HPDE6-E6E7 (cell line): ENCODE measurements at regions not wholly inside any gene's neighbourhood (a gene's known extent, or its start where the extent isn't known, plus 50 kb on each side); places are given as distances from the start of the nearest gene placed in this dataset.
A peak's percentile ranks its signal among the peaks of the same experiment; 100 is the strongest.
"Not testable (repeated sequence)": the region's sequence is repeated elsewhere in the genome, so short reads cannot be mapped to it uniquely, and the experiment has no call there.

Experiments used
- DNase-seq: peaks from one replicate; pipeline ENCODE4 v3.0.0; 2011; ENCODE audit warnings: missing footprints; ENCODE audit errors: extremely low spot score

DNA sequence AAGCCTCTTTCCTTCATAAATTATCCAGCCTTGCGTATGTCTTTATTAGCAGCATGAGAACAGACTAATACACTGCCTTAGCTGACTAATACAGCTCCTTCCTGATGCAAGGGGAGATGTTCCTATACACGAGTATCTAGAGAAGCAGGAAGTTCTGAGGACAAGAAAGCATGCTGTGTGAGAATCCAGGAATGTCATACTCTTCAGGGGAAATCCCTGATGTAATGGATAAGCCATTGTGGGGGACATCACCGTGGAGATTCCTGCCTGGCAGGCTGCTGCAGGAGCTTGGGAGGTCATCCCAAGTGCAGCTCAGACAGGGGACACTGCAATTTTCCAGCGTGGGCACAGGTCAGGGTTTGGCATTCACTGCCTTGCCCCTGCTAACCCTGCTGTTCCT is 476.9 kb downstream of the NR2F2 start:
- DNase-seq, result no peak

DNA sequence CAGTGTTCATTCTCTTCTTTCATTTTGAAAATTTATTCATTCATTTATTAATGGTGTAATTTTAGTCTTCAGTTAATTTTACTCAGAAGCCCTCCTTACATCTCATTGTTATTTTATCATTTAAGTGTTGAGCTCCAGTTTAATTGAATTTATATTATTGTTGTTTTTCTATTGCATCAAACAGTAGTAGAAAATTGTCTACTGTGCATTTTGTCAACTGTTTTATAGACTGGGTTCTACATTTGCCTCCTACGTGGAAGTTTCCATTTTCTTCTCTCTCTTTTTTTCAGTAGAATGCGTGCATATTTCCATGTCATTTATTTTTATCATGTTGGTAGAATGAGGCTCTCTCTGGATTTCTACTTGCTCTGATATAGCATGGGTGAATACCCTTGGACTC is 487.4 kb downstream of the NR2F2 start:
- no peak for DNase-seq

DNA sequence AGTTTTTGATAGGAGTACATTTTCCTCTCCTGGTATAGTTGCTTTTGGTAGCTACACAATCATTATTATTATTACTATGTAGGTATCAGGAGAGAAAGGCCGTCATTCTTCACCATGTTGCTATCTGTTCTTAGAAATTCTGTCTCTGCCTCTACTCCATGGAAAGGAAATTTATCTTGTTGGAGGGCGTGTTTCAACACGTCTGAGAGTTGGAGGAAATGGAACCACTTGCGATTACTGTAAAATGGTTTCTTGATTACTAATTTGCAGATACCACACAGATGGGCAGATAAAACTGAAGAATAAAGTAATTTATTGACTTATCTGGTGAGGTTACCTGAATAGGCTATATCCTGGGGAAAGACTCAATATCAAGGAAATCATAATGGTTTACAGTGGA is 488.4 kb downstream of the NR2F2 start:
- no peak for DNase-seq

DNA sequence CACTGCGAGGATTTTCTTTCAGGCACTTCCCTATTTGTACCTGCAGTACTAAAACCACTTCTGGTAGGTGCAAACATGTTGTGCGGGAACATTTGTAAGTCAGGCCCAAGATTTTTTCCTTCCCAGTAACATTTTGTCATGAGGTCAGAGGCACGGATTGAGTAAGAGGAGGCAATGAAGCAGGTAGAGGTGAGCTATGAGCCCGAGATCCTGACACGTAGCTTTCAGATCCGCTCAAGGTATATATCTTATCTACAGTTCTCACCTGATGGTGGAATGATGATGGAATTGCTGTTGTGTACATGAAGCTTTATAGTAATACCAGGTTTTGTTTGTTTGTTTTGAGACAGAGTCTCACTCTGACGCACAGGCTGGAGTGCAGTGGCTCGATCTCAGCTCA is 497.5 kb downstream of the NR2F2 start:
- DNase-seq, result no peak

DNA sequence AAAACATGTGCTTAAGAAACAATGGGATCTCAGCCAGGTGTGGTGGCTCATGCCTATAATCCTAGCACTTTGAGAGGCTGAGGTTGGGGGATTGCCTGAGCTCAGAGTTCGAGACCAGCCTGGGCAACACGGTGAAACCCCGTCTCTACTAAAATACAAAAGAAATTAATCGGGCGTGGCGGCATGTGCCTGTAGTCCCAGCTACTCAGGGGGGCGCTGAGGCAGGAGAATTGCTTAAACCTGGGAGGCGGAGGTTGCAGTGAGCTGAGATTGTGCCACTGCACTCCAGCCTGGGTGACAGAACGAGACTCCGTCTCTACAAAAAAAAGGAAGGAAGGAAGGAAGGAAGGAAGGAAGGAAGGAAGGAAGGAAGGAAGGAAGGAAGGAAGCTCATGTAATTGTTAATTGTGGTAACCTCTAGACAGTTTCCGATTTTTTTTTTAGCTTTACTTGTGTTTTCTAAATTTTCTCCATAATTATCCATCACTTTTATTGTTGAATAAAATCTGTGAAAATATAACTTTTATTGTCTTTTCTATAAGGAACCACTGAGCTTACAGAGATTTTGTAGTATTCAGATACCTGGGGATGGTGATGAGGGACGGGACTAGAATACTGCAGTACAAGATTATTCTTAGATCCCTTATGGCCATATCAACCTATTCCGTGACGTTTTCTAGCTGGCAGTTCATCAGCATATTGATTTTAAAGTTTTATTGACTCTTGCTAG is 506.9 kb downstream of the NR2F2 start:
- DNase-seq, result no peak

DNA sequence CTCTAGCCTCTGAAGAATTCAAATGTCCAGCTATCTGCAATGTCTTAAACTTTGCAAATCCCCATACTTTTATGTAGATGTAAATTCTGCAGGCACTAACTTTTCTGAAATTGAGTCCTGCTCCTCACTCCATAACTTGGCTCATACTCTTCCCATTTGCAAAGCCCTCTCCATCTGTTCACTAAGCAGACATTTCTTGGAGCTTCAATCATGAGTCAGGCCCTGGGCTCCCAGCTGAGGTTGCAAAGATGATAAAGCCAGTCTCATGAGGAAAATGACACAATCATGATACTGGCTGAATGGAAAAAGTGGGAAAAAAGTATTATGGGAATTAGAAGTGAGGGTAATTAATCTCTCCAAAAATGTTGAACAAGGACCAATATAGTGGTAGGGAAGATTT is 507.6 kb downstream of the NR2F2 start:
- no peak for DNase-seq

DNA sequence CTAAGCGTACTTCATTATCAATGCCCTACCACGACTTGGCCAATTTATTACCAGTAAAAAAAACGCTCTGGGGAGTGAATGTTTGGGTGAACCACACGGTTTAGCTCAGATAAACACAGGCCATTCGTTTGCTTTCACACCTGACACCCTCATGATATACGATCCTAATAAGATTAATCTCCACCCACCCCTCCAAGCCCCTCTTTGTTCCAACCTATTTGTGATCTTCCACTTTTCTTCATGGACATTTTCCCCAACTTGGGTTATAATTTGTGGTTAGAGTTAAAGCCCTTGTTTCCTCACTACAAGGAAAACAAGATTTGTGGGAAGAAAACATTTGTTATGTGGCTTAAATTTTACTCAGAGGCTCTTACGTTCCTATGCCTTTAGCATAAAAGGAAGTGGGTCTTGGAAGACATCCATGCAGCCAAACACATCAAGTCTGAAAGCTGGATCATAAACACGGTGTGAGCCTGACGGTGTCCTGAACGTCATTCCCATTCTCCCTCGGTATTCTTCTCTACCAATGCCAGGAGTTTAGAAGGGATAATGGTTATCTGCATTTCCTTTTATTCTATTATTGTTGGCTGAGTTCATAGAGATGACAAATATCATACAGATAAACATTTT is 518.9 kb downstream of the NR2F2 start:
- no peak for DNase-seq

DNA sequence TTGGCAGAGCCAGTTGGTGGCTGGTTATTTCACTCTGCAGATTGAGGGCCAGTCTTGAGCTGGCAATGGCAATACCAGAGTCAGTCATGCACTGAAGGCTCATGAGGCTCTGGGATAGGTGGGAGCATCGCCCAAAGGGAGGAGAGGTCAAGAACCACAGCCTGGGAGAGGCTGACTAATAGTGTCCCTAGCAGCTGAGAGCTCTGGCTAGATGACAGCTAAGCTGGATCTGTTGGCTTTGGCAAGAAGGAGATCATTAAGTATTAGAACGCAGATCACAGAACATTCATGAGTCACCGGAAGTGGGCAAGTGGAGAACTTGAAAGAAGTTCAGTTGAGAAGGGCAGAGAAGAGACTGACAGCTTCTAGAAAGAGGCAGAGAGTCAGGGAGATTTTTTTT is 521.1 kb downstream of the NR2F2 start:
- DNase-seq, result no peak

DNA sequence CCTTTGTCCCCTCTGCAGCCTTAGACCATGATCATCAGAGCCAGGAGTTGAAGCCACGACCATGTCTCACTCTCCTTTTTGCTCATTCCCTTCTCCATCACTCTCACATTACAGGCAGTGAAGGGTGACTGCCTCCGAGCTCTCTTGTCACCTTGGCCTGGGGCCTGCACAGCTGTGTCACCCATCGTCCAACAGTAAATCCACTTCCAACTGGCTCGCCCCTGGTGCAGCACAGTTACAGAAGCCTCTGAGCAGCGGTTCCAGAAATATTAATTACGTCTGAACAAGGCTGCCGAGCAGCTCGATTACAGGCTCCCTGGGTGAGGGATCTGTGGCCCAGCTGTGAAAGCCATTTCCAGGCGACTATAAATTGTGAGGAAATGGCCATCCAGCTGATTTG is 528.2 kb downstream of the NR2F2 start:
- no peak for DNase-seq

DNA sequence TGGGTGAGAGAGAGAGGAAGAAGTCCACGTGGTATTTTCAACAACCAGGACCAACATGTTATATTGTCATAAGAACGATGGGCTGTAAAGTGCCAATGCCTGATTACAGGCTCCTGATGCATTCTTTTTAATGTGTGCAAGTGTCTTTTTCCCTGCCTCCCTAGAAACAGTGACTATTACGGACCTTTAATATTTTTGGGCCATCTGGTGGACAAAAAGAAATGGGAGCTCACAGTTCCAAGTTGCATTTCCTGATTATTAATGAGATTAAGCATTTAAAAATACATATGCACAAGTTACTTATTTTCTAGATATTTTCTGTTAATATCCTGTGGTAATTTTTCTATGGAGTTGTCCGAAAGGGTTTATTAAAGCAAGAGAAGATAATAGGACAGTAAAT is 530.2 kb downstream of the NR2F2 start:
- no peak for DNase-seq

DNA sequence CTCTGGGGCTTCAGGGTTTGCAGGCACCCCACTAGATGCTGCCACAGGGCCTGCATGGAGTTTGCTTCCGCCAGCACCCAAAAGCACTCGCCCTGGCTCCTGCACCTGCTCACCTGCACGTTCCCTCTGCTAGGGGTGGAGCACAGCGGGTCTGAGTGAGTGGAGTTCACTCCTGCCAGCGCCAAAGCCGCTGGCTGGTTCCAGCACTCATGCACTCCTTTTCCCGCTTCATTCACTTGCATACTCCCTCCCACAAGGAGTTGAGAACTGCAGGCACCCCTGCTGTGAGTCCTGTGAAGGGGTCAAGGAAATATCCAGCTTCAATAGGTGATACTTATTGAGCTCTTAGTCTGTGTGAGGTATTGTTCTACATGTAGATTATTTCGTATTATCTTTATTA is 537.5 kb downstream of the NR2F2 start:
- no peak for DNase-seq

DNA sequence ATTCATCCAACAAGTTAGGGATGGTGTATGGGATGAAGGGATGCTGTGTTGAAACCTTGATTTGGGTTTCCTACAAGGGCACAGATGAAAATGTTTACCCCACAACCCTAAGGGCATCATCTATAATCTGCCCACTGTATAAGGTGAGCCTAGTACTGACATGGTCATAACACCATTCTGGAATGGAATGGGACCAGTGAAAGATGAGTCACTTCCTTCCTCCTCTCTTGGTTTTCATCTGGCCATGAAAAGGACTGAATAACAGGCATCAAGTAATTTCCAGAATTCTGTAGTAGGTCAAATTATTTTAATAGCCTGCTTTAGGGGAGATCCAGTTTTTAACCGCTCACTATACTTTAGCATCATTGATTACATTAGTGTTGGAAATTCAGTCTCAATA is 538.6 kb downstream of the NR2F2 start:
- no peak for DNase-seq

DNA sequence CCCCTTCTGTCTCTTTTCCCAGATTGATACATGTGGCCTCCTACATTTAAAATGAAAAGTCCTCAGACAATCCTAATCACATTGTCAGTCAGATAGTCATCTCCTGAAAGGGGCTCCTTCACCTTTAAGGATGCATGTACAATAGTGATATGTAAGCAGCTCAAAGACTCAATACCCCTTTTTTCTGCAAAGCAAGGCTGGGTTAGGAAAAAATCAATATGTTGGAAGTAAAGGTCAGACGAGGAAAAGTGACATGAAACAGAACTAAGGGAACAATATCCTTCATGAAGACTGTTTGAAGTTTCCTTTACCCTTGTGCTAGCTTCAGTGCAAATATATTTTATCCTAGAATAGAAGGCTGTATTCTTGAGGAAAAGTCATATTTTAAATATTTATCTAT is 539.3 kb downstream of the NR2F2 start:
- DNase-seq, result no peak

DNA sequence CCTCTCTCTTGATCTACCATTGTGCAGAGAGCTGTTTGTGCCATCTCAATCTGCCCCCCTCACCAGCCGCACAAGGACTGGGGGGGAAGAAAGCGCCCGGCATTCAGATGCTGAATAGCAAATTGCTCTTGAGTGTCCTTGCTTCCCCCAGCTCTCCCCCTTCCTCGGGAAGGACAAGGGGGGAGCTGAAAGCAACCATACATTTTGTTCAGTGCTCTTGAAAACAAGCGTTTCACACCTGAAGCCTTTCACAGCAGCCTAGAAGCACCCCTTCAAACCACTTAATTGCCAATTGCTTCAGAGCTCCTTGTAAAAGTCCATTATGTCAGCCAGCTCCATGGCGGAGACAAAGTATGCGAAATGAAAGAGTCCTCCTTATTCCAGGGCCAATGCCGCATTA is 540.1 kb downstream of the NR2F2 start:
- no peak for DNase-seq

DNA sequence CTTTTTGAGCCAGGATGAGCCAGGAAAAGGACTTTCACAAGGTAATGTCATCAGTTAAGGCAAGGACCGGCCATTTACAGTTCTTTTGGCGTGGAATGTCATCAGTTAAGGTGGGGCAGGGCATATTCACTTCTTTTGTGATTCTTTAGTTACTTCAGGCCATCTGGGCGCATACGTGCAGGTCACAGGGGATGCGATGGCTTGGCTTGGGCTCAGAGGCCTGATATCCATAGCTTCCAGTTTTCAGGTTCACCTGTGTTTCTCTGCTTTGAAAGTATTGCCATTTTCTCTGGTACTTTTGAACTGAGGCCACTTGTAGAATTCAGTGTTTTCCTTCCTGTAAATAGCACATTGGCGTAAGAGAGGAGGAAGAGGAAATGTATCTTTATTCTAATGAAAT is 546.9 kb downstream of the NR2F2 start:
- DNase-seq, result not testable (repeated sequence)

DNA sequence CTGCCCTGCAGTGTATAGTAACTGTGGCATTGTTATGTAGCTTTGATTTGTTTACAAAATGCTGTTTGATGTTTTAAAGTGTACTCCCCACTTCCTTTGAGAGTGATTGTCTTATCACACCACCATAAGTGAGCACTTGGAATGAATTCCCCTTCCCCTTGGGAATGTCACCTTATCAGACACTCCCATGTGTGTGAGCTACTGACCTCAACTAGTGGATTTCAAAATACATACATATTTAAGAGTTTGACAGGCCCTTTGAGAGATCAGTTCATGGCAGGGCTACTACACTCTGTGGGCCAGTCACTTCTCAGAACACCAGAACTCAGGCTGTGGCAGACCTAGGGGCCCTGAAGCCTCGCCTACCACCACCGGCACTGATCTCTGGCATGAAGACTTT is 547.6 kb downstream of the NR2F2 start:
- DNase-seq, result no peak

DNA sequence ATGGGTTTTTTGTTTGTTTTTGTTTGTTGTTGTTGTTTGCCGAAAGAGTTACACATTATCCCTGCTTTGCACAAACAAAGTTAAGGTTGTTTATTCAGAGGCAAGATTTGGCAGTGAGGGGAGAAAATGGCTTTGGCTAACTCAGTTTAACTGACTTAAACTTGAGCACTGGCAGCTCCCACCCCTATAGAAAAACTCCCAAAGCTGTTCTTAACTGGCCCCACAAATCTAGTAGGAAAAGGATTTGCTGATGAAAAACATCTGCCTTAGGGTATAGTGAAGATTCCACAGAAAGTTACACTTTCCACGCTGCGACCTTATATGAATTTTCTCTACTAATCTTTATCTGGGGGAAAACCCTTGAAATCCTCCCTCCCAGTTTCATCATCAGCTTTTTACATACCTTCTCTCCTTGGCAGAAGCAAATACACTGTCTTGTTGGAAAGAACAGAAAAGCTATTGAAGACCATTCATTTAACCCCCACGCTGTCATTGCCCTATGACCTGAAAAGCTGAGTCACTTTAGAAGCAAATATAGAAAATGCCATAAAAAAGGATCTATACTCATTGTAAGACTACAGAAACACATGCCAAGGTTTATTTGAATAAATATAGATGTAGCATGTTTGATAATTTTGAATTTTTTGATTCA is 551.7 kb downstream of the NR2F2 start:
- DNase-seq, result no peak

DNA sequence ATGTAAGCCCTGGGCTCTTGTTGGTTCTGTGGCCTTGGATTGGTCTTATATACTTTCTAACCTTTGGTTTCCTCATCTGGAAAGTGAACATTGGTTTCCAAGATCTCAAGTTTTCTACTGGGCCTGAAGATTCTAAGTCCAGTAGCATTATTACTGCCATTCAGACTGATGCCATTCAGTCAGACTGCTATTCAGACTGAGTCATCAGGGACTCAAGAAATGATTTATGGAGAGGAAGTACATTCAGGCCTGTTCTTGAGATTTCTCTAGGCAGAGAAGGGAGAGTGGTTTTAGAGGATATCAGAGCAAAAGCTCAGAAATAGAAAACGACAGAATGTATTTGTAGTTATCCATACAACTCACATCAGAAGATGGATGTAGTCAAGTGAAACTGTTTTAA is 557.2 kb downstream of the NR2F2 start:
- no peak for DNase-seq

DNA sequence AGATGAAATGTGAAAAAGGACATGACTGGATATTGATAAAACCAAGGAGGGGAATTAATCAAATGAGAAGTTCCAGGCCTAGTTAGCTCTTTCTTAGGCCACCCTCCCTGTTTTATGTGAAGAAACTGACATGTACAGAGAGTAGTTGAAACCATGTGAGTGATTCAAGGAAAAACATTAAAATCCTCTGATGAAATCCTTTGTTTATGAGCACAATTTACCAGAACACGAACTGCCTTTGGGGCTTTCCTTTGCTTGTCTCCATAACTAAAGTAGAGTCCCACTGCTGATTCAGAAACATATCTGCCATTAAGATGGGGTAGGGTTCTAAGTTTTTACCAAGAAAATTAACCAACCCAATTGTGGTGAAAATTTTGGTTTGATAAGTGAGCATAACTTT is 558.3 kb downstream of the NR2F2 start:
- DNase-seq, result no peak

DNA sequence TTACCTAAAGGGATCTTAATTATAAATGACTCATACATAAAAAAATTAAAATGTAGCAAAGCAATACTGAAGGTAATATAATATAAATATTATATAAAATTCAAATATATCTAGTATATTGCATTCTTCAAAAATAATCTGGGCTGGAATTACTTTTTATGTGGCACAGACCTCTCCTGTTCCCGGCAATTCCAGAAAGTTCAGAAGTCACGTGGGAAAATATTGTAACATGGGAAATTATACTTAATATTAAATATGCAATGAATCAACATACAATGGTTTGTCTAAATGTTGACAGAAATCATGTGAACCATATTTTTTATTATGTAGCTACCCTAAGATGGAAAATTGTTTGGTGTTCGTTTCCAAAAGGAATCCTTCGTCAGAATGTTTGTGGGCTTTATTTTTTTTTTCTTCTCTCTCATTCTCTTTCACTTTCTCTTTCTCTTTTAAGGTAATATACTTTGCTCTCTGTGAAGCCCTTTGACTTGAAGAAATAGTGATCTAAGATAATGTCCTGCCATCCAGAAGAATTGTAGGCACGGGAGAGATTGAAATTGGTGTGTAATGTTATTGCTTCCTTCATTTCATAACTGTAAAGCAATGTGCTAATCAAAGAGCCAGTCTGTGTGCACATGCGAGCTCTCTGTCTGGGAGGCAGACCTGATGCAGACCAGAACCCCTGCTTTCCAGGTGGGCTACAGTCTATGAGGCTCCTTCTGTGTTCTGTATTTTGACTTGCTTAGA is 559.4 kb downstream of the NR2F2 start:
- no peak for DNase-seq

DNA sequence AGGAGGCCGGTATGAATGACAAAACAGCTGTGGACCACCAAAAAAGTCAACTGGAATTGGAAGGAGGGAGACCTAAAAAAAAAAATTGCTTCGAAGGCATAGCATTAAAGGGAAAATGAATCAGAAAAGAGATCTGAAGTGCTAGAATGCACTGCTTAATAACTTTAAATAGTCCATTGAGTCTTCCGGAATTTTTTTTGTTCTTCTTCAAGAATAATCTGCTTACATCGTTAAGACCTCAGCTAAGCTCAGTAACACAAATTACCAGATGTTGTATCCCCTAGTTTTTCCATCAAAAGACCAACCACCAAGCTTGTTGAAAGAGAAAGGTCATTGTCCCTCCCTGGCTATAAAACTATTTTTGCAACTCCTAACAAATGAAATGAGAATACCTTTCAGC is 560.5 kb downstream of the NR2F2 start:
- no peak for DNase-seq

DNA sequence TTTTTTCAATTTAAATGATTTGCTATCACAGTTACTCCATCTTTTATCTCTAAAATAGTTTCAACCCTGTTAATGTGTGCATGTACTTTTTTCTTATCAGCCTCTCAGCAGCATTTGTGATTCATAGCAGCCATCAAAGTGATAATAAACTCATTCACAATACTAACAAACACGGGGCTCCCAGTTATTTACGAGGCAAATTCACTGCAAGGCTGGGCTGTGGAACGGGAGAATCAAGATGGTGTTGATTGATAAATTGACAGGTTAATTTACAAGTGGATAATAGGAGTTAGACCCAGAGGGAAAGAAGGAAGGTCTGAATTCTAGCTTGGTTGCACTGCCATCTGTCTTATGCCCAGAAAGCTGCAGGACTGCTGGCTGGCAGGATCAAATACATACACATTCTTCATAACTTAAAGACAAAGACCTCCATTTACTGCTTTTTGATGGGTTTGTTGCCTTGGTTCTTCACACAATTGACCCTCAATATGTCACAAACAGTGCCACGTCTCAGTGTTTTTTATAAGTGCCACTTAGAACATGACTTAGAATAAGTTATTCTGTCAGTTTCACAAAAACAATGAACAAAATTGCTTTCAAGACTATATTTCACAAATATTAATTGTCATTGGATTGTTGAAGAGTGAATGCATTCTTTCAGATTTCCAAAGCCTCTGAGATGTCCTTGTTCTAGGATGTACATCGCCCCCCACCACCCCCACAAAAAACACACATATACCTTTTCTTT is 562.8 kb downstream of the NR2F2 start:
- DNase-seq, result peak; percentile 15
